HepG2 (cell line): ENCODE measurements at regions not wholly inside any gene's neighbourhood (a gene's known extent, or its start where the extent isn't known, plus 50 kb on each side); places are given as distances from the start of the nearest gene placed in this dataset.

ENCODE experiments used
- ATAC-seq: fragments of 200-7000 bp; cut with Tn5 transposase; 3 replicates; pipeline ENCODE4 v1.9.1; 2020; ENCODE audit warnings: mild to moderate bottlenecking, moderate library complexity
- BruUV-seq: library from RNA; stranded (reverse); fragments of 400-500 nt; replicated peaks from 2 replicates; lab custom pipeline; 2021; lab: Mats Ljungman, UMichigan
- CTCF ChIA-PET: fragments of 300-600 bp; formaldehyde crosslinking; extraction: SDS; loops from one replicate; lab custom pipeline; 2021; ENCODE audit warnings: low total read pairs, inconsistent platforms, low intra/inter-chr PET ratio; lab: Yijun Ruan, JAX
- POLR2A ChIA-PET: fragments of 350-600 bp; sonication (Branson Sonifier 250); formaldehyde crosslinking; loops from one replicate; lab custom pipeline; 2020; ENCODE audit warnings: antibody characterized with exemption, inconsistent platforms; lab: Yijun Ruan, JAX
- DNase-seq: peaks from one replicate; pipeline ENCODE4 v3.0.0-alpha.2; 2015; ENCODE audit warnings: low spot score
- FAIRE-seq: peaks from 3 replicates; lab custom pipeline; 2011; peaks lifted over from hg19 to GRCh38; lab: Jason Lieb, UNC
- H2AFZ ChIP-seq: one replicate; pipeline ENCODE4 v1.6.1; 2011; ENCODE audit warnings: low read length, inconsistent platforms
- H3K27ac ChIP-seq: fragments of 300-600 bp; 3 replicates; pipeline ENCODE4 v1.8.0; 2011; ENCODE audit warnings: mixed run types, mild to moderate bottlenecking, mixed read lengths, low read length, inconsistent platforms; ENCODE audit not compliant: insufficient read depth; ENCODE audit errors: extremely low read length
- H3K27me3 ChIP-seq, 2 experiments: fragments of 200-600 bp in 1 of 2; 2 replicates in 1 of 2; 3 replicates in 1 of 2; pipeline versions ENCODE4 v1.6.0 to v1.8.0; 2011; ENCODE audit warnings: low read length in 2 of 2, mild to moderate bottlenecking in 2 of 2, moderate library complexity in 2 of 2, inconsistent platforms in 1 of 2; ENCODE audit not compliant: insufficient read depth in 2 of 2, control insufficient read depth in 1 of 2
- H3K36me3 ChIP-seq, 2 experiments: fragments of 200-600 bp in 1 of 2; replicated peaks in 1 of 2; 2 replicates in 1 of 2; 3 replicates in 1 of 2; pipeline versions ENCODE4 v1.5.1 to v1.8.0; 2011; ENCODE audit warnings: low read length in 2 of 2, inconsistent platforms in 1 of 2; ENCODE audit not compliant: insufficient read depth in 2 of 2, control insufficient read depth in 1 of 2
- H3K4me1 ChIP-seq: 2 replicates; pipeline ENCODE4 v1.5.1; 2012; ENCODE audit warnings: low read length, inconsistent platforms; ENCODE audit not compliant: insufficient read depth
- H3K4me2 ChIP-seq: 2 replicates; pipeline ENCODE4 v1.6.0; 2011; ENCODE audit warnings: low read depth, low read length, inconsistent platforms
- H3K4me3 ChIP-seq, 3 experiments: fragments of 200-600 bp in 1 of 3; sonication (generic), shearing (Covaris generic) in 1 of 3; replicated peaks in 1 of 3; 2 replicates each; pipeline ENCODE4 v1.5.1; 2011 to 2016; ENCODE audit warnings: low read length in 3 of 3, inconsistent platforms in 2 of 3, low read depth in 2 of 3, mild to moderate bottlenecking in 2 of 3, control low read depth in 1 of 3, mixed read lengths in 1 of 3; ENCODE audit not compliant: insufficient read depth in 1 of 3
- H3K79me2 ChIP-seq: one replicate; pipeline ENCODE4 v1.6.1; 2011; ENCODE audit warnings: low read length, inconsistent platforms; ENCODE audit not compliant: insufficient read depth
- H3K9ac ChIP-seq: 2 replicates; pipeline ENCODE4 v1.6.0; 2011; ENCODE audit warnings: mild to moderate bottlenecking, low read depth, low read length, inconsistent platforms; ENCODE audit not compliant: insufficient read depth
- H3K9me3 ChIP-seq: 2 replicates; pipeline ENCODE4 v1.5.1; 2012; ENCODE audit warnings: mild to moderate bottlenecking, low read length
- H4K20me1 ChIP-seq: 2 replicates; pipeline ENCODE4 v1.6.0; 2011; ENCODE audit warnings: inconsistent platforms, mild to moderate bottlenecking, low read length, moderate library complexity; ENCODE audit not compliant: insufficient read depth
- FOXA1 ChIP-seq, 2 experiments: fragments of 450-650 bp in 1 of 2; sonication (generic) in 1 of 2; formaldehyde crosslinking in 1 of 2; IDR thresholded peaks; 2 replicates each; pipeline versions ENCODE4 v1.4.0 to v1.6.1; 2016 to 2020; ENCODE audit warnings: missing genetic modification reagents in 1 of 2
- HMG20A ChIP-seq: IDR thresholded peaks from 2 replicates; pipeline ENCODE4 v1.6.1; 2016; ENCODE audit warnings: borderline replicate concordance
- MAFK ChIP-seq, 2 experiments: IDR thresholded peaks in 1 of 2; conservative IDR thresholded peaks in 1 of 2; 2 replicates each; pipeline ENCODE4 v1.6.1; 2011; ENCODE audit warnings: improper control_type of control experiment in 2 of 2, low read length in 2 of 2
- PBX3 ChIP-seq: sonication (generic); formaldehyde crosslinking; IDR thresholded peaks from 2 replicates; pipeline ENCODE4 v1.8.1; 2023; ENCODE audit warnings: missing genetic modification reagents, inconsistent platforms, borderline replicate concordance
- SSRP1 ChIP-seq: IDR thresholded peaks from 2 replicates; pipeline ENCODE4 v1.6.1; 2016; ENCODE audit warnings: control low read depth
- TBX2 ChIP-seq: sonication (generic); formaldehyde crosslinking; IDR thresholded peaks from 2 replicates; pipeline ENCODE4 v1.5.0; 2020; ENCODE audit warnings: missing genetic modification reagents, mild to moderate bottlenecking, borderline replicate concordance
- TFAP4 ChIP-seq: sonication (generic); IDR thresholded peaks from 2 replicates; pipeline ENCODE4 v1.6.1; 2016; ENCODE audit warnings: low read depth, borderline replicate concordance
- TFDP1 ChIP-seq: IDR thresholded peaks from 2 replicates; pipeline ENCODE4 v1.6.1; 2016; ENCODE audit warnings: missing compliant biosample characterization, missing genetic modification reagents, borderline replicate concordance
- ZGPAT ChIP-seq: IDR thresholded peaks from 2 replicates; pipeline ENCODE4 v1.6.1; 2016; ENCODE audit warnings: mild to moderate bottlenecking
- ZNF430 ChIP-seq: sonication (generic); formaldehyde crosslinking; IDR thresholded peaks from 2 replicates; pipeline ENCODE4 v1.9.0; 2021; ENCODE audit warnings: mild to moderate bottlenecking, missing genetic modification reagents
- ZNF513 ChIP-seq: sonication (generic); formaldehyde crosslinking; conservative IDR thresholded peaks from 2 replicates; pipeline ENCODE4 v1.5.0; 2020; ENCODE audit warnings: missing genetic modification reagents
- WGBS: methylation state at CpG from one replicate; pipeline ENCODE4 v1.1.6; 2017; ENCODE audit warnings: low lambda C conversion rate; 5-methylcytosine and 5-hydroxymethylcytosine counted together
- in situ Hi-C: cut with HindIII; loops from 2 replicates; pipeline ENCODE4 v1.10.0; 2017; ENCODE audit warnings: low pct_unique_long_range_greater_than_20kb; ENCODE audit not compliant: extremely low pct_ligation_motif_present
- intact Hi-C: fragments of 100-400 bp; cut with micrococcal nuclease; formaldehyde crosslinking; loops from one replicate; pipeline ENCODE4 v1.10.0; 2022; ENCODE audit not compliant: unreplicated experiment

GRCh38 chr7:15856311-15856710 lies 169.8 kb upstream of the MEOX2 start:
- no peak overlapping the region for H3K27ac ChIP-seq
- ChIA-PET CTCF (no interaction called here), POLR2A (no interaction called here)
- H3K4me3 ChIP-seq, result no peak overlapping the region
- intact Hi-C loops, result no loop called here
- TF ChIP-seq ZNF513 (CRISPR knock-in tag), result no peak
- no peak for TF ChIP-seq ZNF430 (CRISPR knock-in tag)
- H3K4me1 ChIP-seq, result no peaks in the 10 kb centered on the region
- DNase-seq, result no peak
- no peaks in the 10 kb centered on the region for H3K36me3 ChIP-seq
- FAIRE-seq, result no peak
- no peaks in the 10 kb centered on the region for H3K79me2 ChIP-seq
- no peak overlapping the region for H3K4me2 ChIP-seq
- no peak overlapping the region for H3K9ac ChIP-seq
- no TSS peak for BruUV-seq
- in situ Hi-C loops, result no loop called here
- H3K9me3 ChIP-seq, result peaks cover 43% of the 10 kb centered on the region
- H3K27me3 ChIP-seq, result no peaks in the 10 kb centered on the region
- no peaks in the 10 kb centered on the region for H4K20me1 ChIP-seq
- no peak overlapping the region for H2AFZ ChIP-seq
- no peak for ATAC-seq

GRCh38 chr7:15855525-15856109 lies 169.1 kb upstream of the MEOX2 start:
- Histone ChIP-seq H3K27me3 (no peaks in the 10 kb centered on the region), H3K4me1 (no peaks in the 10 kb centered on the region), H3K27ac (no peak overlapping the region), H3K9me3 (peaks cover 36% of the 10 kb centered on the region), H4K20me1 (no peaks in the 10 kb centered on the region), H3K36me3 (no peaks in the 10 kb centered on the region), H3K79me2 (no peaks in the 10 kb centered on the region), H3K4me2 (no peak overlapping the region), H2AFZ (no peak overlapping the region), H3K9ac (no peak overlapping the region), H3K4me3 (no peak overlapping the region)
- DNase-seq (no peak), FAIRE-seq (no peak), ATAC-seq (no peak)
- CTCF ChIA-PET, result no interaction called here
- POLR2A ChIA-PET, result no interaction called here
- no peak for TF ChIP-seq FOXA1 (IDR thresholded peaks at IDR 0.05)
- no peak for TF ChIP-seq FOXA1 (CRISPR knock-in tag; IDR thresholded peaks at IDR 0.05)
- TF ChIP-seq HMG20A (CRISPR knock-in tag), result no peak
- TF ChIP-seq TFDP1 (CRISPR knock-in tag), result no peak
- no peak for TF ChIP-seq TBX2 (CRISPR knock-in tag)
- TF ChIP-seq ZGPAT (CRISPR knock-in tag), result no peak
- no peak for TF ChIP-seq PBX3 (CRISPR knock-in tag)
- no peak for TF ChIP-seq MAFK (conservative IDR thresholded peaks at IDR 0.05 in 1 of 2, IDR thresholded peaks at IDR 0.05 in 1 of 2; ENCODE audit: low read length in 2 of 2)
- no peak for TF ChIP-seq SSRP1
- no peak for TF ChIP-seq TFAP4
- no TSS peak for BruUV-seq
- intact Hi-C loops, result no loop called here
- WGBS, result 40% methylated on average over 6 of the region's 6 CpGs
- in situ Hi-C loops, result no loop called here
